Fibroblast of mammary gland (primary cell): ENCODE measurements at regions not wholly inside any gene's neighbourhood (a gene's known extent, or its start where the extent isn't known, plus 50 kb on each side); places are given as distances from the start of the nearest gene placed in this dataset.

ENCODE experiments used
- DNase-seq: peaks from one replicate; pipeline ENCODE4 v3.0.0-alpha.2; 2010; ENCODE audit warnings: low read depth
- H3K4me3 ChIP-seq: 2 replicates; pipeline ENCODE4 v1.5.1; 2011; ENCODE audit warnings: low read depth, mild to moderate bottlenecking, low read length, moderate library complexity; ENCODE audit not compliant: control insufficient read depth
- CTCF ChIP-seq: conservative IDR thresholded peaks from 2 replicates; pipeline ENCODE4 v1.5.1; 2011; ENCODE audit warnings: low read depth, low read length, inconsistent platforms; ENCODE audit not compliant: control insufficient read depth, insufficient read depth

GRCh38 chr7:46989247-46989646 lies 592.7 kb downstream of the TNS3 start:
- TF ChIP-seq CTCF, result no peak
- no peak overlapping the region for H3K4me3 ChIP-seq
- no peak for DNase-seq

- H3K4me3 ChIP-seq, result no peak overlapping the region
- no peak for TF ChIP-seq CTCF
- no peak for DNase-seq
These were observed 599.0 kb downstream of the TNS3 start for GRCh38 chr7:46982928-46983327.

GRCh38 chr7:46979439-46979838 lies 602.5 kb downstream of the TNS3 start:
- no peak for DNase-seq
- TF ChIP-seq CTCF, result no peak
- no peak overlapping the region for H3K4me3 ChIP-seq

GRCh38 chr7:46975493-46975892 lies 606.4 kb downstream of the TNS3 start:
- no peak for TF ChIP-seq CTCF
- H3K4me3 ChIP-seq, result no peak overlapping the region
- DNase-seq, result no peak

- no peak overlapping the region for H3K4me3 ChIP-seq
- no peak for TF ChIP-seq CTCF
- DNase-seq, result peak; percentile 69
These were observed 609.7 kb downstream of the TNS3 start for GRCh38 chr7:46972205-46972604.

GRCh38 chr7:46970476-46970875 lies 611.4 kb downstream of the TNS3 start:
- H3K4me3 ChIP-seq, result no peak overlapping the region
- no peak for DNase-seq
- no peak for TF ChIP-seq CTCF

GRCh38 chr7:46970131-46970430 lies 611.8 kb downstream of the TNS3 start:
- DNase-seq, result no peak
- TF ChIP-seq CTCF, result no peak
- no peak overlapping the region for H3K4me3 ChIP-seq
